Prostate gland (tissue), 2 donors: ENCODE measurements at regions not wholly inside any gene's neighbourhood (a gene's known extent, or its start where the extent isn't known, plus 50 kb on each side); places are given as distances from the start of the nearest gene placed in this dataset.

Source experiments
- CTCF ChIP-seq, 4 experiments: fragments of 200-600 bp in 2 of 4; fragments of 450-650 bp in 2 of 4; sonication (generic) in 2 of 4; IDR thresholded peaks; 1 replicate in 3 of 4; 2 replicates in 1 of 4; pipeline ENCODE4 v1.5.1; 2016 to 2019; ENCODE audit warnings: antibody characterized with exemption in 4 of 4, mild to moderate bottlenecking in 2 of 4, moderate library complexity in 2 of 4
- POLR2A ChIP-seq: fragments of 450-650 bp; IDR thresholded peaks from one replicate; pipeline ENCODE4 v1.6.1; 2016; ENCODE audit warnings: antibody characterized with exemption, mild to moderate bottlenecking

GRCh38 chr1:29381426-29381825, 145.1 kb downstream of the PTPRU start:
- TF ChIP-seq POLR2A, result no peak
- no peak for TF ChIP-seq CTCF (IDR thresholded peaks at IDR 0.05)
